ENCODE measurements at regions not wholly inside any gene's neighbourhood (a gene's known extent, or its start where the extent isn't known, plus 50 kb on each side); places are given as distances from the start of the nearest gene placed in this dataset.
"Not testable (repeated sequence)": the region's sequence is repeated elsewhere in the genome, so short reads cannot be mapped to it uniquely, and the experiment has no call there.

- H3K27ac ChIP-seq; H3K36me3 ChIP-seq; H3K36me3 Mint-ChIP-seq; H3K4me1 Mint-ChIP-seq; H2AFZ ChIP-seq (replicated peaks); H3K27me3 Mint-ChIP-seq (ENCODE audit: insufficient read depth, low read depth); H3K27ac Mint-ChIP-seq; H4K20me1 ChIP-seq (ENCODE audit: low read depth); DNase-seq (ENCODE audit: low spot score); H3K4me3 Mint-ChIP-seq; H3K9me3 ChIP-seq (ENCODE audit: low read depth); H3F3A ChIP-seq (ENCODE audit: low read depth); H3K4me2 ChIP-seq; H3K4me1 ChIP-seq; H3K9me3 Mint-ChIP-seq; H3K9ac ChIP-seq; H3K4me3 ChIP-seq; H3K79me2 ChIP-seq (ENCODE audit: low read depth): not testable (repeated sequence)
- H3K27me3 ChIP-seq = peaks cover 18% of the 10 kb centered on the region
Observed at GRCh38 chr10:87416892-87417291, 59.3 kb downstream of the NUTM2D start.

- not testable (repeated sequence) for H3K36me3 ChIP-seq; H3K4me1 Mint-ChIP-seq; H3K9ac ChIP-seq; H3K4me3 ChIP-seq; H3F3A ChIP-seq (ENCODE audit: low read depth); H3K4me3 Mint-ChIP-seq; H3K36me3 Mint-ChIP-seq; H3K4me1 ChIP-seq; H3K9me3 Mint-ChIP-seq; H3K27me3 Mint-ChIP-seq (ENCODE audit: insufficient read depth, low read depth); H4K20me1 ChIP-seq (ENCODE audit: low read depth); H3K27ac Mint-ChIP-seq; H3K79me2 ChIP-seq (ENCODE audit: low read depth); DNase-seq (ENCODE audit: low spot score); H3K9me3 ChIP-seq (ENCODE audit: low read depth); H3K27me3 ChIP-seq; H2AFZ ChIP-seq (replicated peaks); H3K27ac ChIP-seq; H3K4me2 ChIP-seq
Observed at GRCh38 chr10:87422641-87423040, 65.1 kb downstream of the NUTM2D start.

GRCh38 chr10:87424697-87425373 lies 67.3 kb downstream of the NUTM2D start:
- H3K9ac ChIP-seq; H3K4me2 ChIP-seq; H3K36me3 ChIP-seq; H2AFZ ChIP-seq (replicated peaks); H3K4me1 Mint-ChIP-seq; H3K4me3 ChIP-seq; H3K4me1 ChIP-seq; H3F3A ChIP-seq (ENCODE audit: low read depth); H3K27me3 ChIP-seq; H3K9me3 ChIP-seq (ENCODE audit: low read depth); H3K27me3 Mint-ChIP-seq (ENCODE audit: insufficient read depth, low read depth); H3K27ac Mint-ChIP-seq; H3K79me2 ChIP-seq (ENCODE audit: low read depth); H4K20me1 ChIP-seq (ENCODE audit: low read depth); H3K4me3 Mint-ChIP-seq; H3K27ac ChIP-seq; DNase-seq (ENCODE audit: low spot score); H3K36me3 Mint-ChIP-seq; H3K9me3 Mint-ChIP-seq: not testable (repeated sequence)

- H3K36me3 Mint-ChIP-seq = not testable (repeated sequence)
Observed at GRCh38 chr10:87433836-87434235, 70.9 kb upstream of the MINPP1 start.

GRCh38 chr10:87435295-87435826 lies 69.3 kb upstream of the MINPP1 start:
- H3K4me3 Mint-ChIP-seq; DNase-seq (ENCODE audit: low spot score); H3K27me3 ChIP-seq; H3K27me3 Mint-ChIP-seq (ENCODE audit: insufficient read depth, low read depth); H3K9me3 Mint-ChIP-seq; H3K4me1 Mint-ChIP-seq; H2AFZ ChIP-seq (replicated peaks); H3K79me2 ChIP-seq (ENCODE audit: low read depth); H3K27ac Mint-ChIP-seq; H3K4me3 ChIP-seq; H3F3A ChIP-seq (ENCODE audit: low read depth); H3K36me3 Mint-ChIP-seq; H3K4me2 ChIP-seq; H4K20me1 ChIP-seq (ENCODE audit: low read depth); H3K9me3 ChIP-seq (ENCODE audit: low read depth); H3K4me1 ChIP-seq; H3K36me3 ChIP-seq; H3K9ac ChIP-seq; H3K27ac ChIP-seq: not testable (repeated sequence)

More at GRCh38 chr10:87433836-87434235, 70.9 kb upstream of the MINPP1 start:
- H3K9me3 ChIP-seq (ENCODE audit: low read depth); H3K27me3 Mint-ChIP-seq (ENCODE audit: insufficient read depth, low read depth); H3K4me1 Mint-ChIP-seq; DNase-seq (ENCODE audit: low spot score); H2AFZ ChIP-seq (replicated peaks); H3K79me2 ChIP-seq (ENCODE audit: low read depth); H3K36me3 ChIP-seq; H3F3A ChIP-seq (ENCODE audit: low read depth); H3K27ac ChIP-seq; H3K4me1 ChIP-seq; H4K20me1 ChIP-seq (ENCODE audit: low read depth); H3K4me3 ChIP-seq; H3K27me3 ChIP-seq; H3K9me3 Mint-ChIP-seq; H3K27ac Mint-ChIP-seq; H3K4me3 Mint-ChIP-seq; H3K4me2 ChIP-seq; H3K9ac ChIP-seq: not testable (repeated sequence)

GRCh38 chr10:87436104-87436503 lies 68.6 kb upstream of the MINPP1 start:
- H3K27ac Mint-ChIP-seq; H3K9me3 ChIP-seq (ENCODE audit: low read depth); H3K27me3 Mint-ChIP-seq (ENCODE audit: insufficient read depth, low read depth); H3K9me3 Mint-ChIP-seq; H3K36me3 ChIP-seq; H3K4me3 ChIP-seq; H3K4me3 Mint-ChIP-seq; DNase-seq (ENCODE audit: low spot score); H3K27me3 ChIP-seq; H3K36me3 Mint-ChIP-seq; H3K9ac ChIP-seq; H2AFZ ChIP-seq (replicated peaks); H3F3A ChIP-seq (ENCODE audit: low read depth); H3K4me1 Mint-ChIP-seq; H3K4me1 ChIP-seq; H3K27ac ChIP-seq; H3K4me2 ChIP-seq; H4K20me1 ChIP-seq (ENCODE audit: low read depth); H3K79me2 ChIP-seq (ENCODE audit: low read depth): not testable (repeated sequence)
- peak; percentile 37 for TF ChIP-seq CTCF (IDR thresholded peaks at IDR 0.05)

- not testable (repeated sequence) for H3K9me3 ChIP-seq (ENCODE audit: low read depth); H3K4me2 ChIP-seq; H3K4me1 Mint-ChIP-seq; H3K36me3 Mint-ChIP-seq; H3F3A ChIP-seq (ENCODE audit: low read depth); H3K9me3 Mint-ChIP-seq; H2AFZ ChIP-seq (replicated peaks); H4K20me1 ChIP-seq (ENCODE audit: low read depth); H3K9ac ChIP-seq; H3K4me3 ChIP-seq; H3K27me3 ChIP-seq; H3K27ac ChIP-seq; H3K27ac Mint-ChIP-seq; H3K4me3 Mint-ChIP-seq; H3K79me2 ChIP-seq (ENCODE audit: low read depth); H3K27me3 Mint-ChIP-seq (ENCODE audit: insufficient read depth, low read depth); H3K36me3 ChIP-seq; DNase-seq (ENCODE audit: low spot score); H3K4me1 ChIP-seq
Observed at GRCh38 chr10:87437450-87437849, 67.2 kb upstream of the MINPP1 start.
